Loucy (cell line): ENCODE measurements at regions not wholly inside any gene's neighbourhood (a gene's known extent, or its start where the extent isn't known, plus 50 kb on each side); places are given as distances from the start of the nearest gene placed in this dataset.

Source experiments
- CTCF ChIP-seq: fragments of 200-600 bp; sonication (generic); conservative IDR thresholded peaks from 2 replicates; pipeline ENCODE4 v1.5.1; 2014; ENCODE audit warnings: mild to moderate bottlenecking, antibody characterized with exemption, low read length
- EZH2phosphoT487 ChIP-seq: fragments of 200-600 bp; IDR thresholded peaks from 2 replicates; pipeline ENCODE4 v1.6.1; 2018; ENCODE audit warnings: antibody characterized with exemption, mild to moderate bottlenecking, moderate library complexity, borderline replicate concordance

DNA sequence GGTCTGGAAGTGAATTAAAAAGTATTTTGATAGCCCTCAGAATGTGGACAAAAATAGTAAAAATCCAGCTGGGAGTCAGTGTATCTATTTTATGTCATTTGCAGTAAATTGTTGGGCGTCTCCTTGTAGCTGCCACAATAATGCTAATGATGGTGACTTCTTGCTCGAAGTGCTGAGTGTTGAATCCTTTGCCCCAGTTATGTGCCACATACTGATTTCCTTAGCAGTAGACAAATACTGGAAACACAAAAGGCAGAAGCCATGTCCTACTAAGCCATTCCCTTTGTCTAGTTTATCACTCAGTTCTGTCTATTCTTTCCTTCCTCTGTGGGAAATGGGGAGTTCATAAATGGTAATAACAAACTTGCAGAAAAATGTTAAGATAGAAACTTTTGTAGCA, 70.7 kb upstream of the CXADR start:
- TF ChIP-seq CTCF (no peak), EZH2phosphoT487 (no peak)
